SIG-M5 treated with dmso at 0.1 percent for 504 hours (cell line): ENCODE measurements at regions not wholly inside any gene's neighbourhood (a gene's known extent, or its start where the extent isn't known, plus 50 kb on each side); places are given as distances from the start of the nearest gene placed in this dataset.
"Not testable (repeated sequence)": the region's sequence is repeated elsewhere in the genome, so short reads cannot be mapped to it uniquely, and the experiment has no call there.

Experiments used
- DNase-seq: peaks from one replicate; lab custom pipeline; 2025; ENCODE audit not compliant: unreplicated experiment; lab: John Stamatoyannopoulos, UW

GRCh38 chr10:28892818-28893547 lies 215.7 kb downstream of the BAMBI start:
- DNase-seq: no peak

- DNase-seq: no peak
Measured at GRCh38 chr10:28894146-28894545, 216.8 kb downstream of the BAMBI start.

GRCh38 chr10:28895671-28896070 lies 218.3 kb downstream of the BAMBI start:
- DNase-seq: not testable (repeated sequence)

DNA sequence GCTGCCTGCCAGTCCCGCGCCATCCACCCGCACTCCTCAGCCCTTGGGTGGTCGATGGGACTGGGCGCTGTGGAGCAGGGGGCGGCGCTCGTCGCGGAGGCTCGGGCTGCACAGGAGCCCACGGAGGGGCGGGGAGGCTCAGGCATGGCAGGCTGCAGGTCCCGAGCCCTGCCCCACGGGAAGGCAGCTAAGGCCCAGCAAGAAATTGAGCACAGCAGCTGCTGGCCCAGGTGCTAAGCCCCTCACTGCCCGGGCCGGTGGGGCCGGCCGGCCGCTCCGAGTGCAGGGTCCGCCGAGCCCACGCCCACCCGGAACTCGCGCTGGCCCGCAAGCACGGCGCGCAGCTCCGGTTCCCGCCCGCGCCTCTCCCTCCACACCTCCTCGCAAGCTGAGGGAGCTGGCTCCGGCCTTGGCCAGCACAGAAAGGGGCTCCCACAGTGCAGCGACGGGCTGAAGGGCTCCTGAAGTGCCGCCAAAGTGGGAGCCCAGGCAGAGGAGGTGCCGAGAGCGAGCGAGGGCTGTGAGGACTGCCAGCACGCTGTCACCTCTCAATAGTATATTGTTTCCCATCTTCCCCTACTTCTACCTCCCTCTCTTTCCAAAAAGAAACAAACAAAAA lies 219.6 kb downstream of the BAMBI start:
- DNase-seq: not testable (repeated sequence)

DNA sequence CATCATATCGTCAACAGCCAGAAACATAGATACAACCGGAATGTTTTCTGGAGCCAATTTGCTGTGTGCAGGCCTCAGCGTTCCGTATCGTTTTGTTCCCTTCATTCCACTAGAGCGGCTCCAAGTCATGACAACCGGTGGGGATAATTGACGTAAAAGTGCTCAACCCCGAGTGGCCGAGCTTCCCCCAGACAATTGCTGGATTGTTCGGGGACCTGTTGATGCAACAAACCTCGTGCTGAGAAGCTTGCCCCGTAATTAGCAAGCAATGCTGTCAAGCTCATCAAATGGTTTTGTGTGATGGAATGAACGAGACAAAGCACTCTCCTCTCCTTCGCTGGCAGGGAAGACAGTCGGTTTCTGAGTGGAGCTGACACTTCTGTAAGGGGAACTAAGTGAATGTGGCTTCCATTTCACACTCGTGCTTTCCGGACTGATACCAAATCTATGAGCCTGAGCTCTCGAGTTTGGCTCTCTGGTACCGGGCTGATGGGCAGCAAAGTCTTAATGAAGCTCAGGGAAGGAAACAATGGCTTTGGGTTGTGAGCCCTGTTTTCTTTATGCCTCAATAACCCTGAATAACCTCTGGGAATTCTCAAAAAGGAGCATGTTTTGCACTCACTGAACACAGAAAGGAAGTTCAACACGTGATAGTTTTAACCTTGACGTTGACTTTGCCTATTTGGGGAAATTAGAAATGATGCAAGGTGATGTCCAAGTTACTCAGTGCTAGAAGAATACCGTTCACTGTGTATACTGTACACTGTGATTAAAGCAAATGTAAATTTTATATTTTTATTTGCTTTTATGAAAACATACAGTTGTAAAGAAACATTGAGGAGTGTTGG lies 220.5 kb downstream of the BAMBI start:
- DNase-seq: no peak

GRCh38 chr10:28902215-28902614 lies 224.9 kb downstream of the BAMBI start:
- no peak for DNase-seq

DNA sequence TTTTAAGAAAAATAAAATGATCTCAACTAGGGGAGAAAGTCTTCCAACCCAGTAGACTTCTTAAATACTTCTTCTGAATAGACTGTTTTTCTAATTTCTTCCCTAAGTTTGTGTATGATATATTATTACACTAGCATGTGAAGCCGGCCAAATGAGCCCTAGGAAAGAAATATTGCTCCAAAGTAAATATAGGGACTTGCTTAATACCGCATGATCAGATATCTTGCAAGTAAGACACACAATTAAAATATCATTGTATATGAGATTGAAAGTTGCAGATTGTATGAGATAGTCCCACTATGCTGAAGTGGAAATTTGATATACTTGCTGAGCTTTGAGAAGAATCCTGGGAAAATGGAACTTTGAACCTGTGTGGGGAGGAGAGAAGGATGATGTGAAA lies 225.7 kb downstream of the BAMBI start:
- no peak for DNase-seq

GRCh38 chr10:28903736-28904135 lies 226.4 kb downstream of the BAMBI start:
- DNase-seq: no peak

- no peak for DNase-seq
Measured at GRCh38 chr10:28905371-28905770, 228.1 kb downstream of the BAMBI start.

GRCh38 chr10:28906011-28906411 lies 228.7 kb downstream of the BAMBI start:
- no peak for DNase-seq

DNA sequence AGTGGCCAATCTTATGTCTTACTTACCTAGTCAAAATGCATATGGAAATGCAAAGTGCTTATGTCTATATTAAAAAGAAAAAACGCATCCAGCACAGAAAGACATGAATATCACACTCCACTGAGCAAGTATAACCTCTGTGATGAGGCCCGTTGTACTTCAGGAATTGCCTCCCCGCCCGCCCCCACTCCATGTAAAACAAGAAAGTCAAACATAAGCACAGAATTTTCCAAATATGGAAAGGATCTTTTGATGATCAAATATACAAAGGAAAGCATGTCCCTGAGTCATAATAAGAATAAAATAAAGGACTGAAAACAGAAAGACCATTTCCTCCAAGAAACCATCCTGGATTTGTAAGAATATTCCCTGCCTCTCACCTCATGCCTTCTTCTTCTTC lies 229.1 kb downstream of the BAMBI start:
- DNase-seq: no peak

- no peak for DNase-seq
Measured at GRCh38 chr10:28906934-28907333, 229.6 kb downstream of the BAMBI start.

DNA sequence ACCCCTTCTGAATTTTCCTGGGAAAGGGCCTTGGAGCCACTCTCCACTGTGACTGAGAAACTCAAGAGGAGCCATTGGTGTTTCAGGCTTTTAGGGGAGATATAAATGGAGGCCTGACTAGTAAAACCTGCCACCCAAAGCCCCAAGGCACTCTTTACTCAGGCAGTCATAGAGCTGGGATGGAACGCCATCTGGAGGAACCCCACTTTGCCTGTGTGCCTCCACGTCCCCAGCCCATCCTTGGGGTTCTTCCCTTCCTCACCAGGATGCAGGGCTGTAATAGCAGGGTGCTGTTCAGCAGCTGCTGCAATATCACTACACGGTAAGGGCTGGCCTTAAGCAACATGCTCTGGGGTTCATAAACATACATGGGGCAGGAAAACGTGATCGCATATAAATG lies 232.6 kb downstream of the BAMBI start:
- DNase-seq: no peak

- DNase-seq: no peak
Measured at GRCh38 chr10:28910956-28911355, 233.6 kb downstream of the BAMBI start.

DNA sequence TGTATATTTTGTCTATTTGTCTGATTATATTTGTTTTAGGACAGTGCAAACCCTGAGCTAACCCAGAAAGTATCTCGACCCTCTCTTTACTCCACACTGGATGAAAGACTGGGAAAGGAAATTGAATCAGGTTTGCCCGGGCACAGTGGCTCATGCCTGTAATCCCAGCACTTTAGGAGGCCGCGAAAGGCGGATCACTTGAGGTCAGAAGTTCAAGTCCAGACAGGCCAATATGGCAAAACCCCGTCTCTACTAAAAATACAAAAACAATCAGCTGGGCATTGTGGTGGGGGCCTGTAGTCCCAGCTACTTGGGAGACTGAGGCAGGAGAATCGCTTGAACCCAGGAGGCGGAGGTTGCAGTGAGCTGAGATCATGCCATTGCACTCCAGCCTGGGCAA lies 234.2 kb downstream of the BAMBI start:
- not testable (repeated sequence) for DNase-seq

DNA sequence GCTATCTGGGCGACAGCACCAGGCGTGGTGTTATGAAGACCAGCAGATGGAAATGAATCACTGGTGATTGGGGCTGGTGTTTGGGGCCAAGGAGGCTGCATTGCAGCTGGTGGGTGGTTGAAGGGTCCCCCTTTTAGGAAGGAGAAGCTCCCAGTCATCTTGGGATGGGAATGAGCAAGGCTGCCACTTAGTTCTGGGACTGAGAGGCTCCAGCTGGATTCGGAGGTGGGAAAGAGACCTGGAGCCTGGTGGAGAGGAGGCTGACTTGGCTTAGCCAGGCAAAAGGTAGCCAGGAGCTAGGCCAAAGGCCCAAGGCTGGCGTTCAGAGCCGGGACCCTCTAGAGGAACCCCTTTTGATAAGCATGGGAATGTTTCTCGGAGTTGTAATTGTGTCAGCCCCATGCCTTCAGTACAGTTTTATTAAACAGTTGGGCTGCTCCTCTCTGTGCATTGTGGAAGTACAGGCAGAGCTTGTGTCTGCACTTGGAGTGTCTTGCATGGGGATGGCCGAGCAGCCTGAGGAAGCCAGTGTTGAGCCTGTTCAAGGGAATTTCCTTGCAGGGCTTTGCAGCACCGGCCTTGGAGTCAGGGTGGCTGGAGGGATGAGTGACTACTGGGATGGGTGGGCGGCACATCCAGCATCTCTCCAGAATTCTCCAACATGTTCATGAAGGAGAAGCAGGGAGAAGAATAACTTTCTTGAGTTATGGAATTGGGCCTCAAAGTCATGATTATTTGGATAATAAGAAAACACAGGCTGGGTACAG lies 234.9 kb downstream of the BAMBI start:
- DNase-seq: no peak

- DNase-seq: no peak
Measured at GRCh38 chr10:28913436-28914237, 236.3 kb downstream of the BAMBI start.

- DNase-seq: no peak
Measured at GRCh38 chr10:28914701-28915100, 237.4 kb downstream of the BAMBI start.

DNA sequence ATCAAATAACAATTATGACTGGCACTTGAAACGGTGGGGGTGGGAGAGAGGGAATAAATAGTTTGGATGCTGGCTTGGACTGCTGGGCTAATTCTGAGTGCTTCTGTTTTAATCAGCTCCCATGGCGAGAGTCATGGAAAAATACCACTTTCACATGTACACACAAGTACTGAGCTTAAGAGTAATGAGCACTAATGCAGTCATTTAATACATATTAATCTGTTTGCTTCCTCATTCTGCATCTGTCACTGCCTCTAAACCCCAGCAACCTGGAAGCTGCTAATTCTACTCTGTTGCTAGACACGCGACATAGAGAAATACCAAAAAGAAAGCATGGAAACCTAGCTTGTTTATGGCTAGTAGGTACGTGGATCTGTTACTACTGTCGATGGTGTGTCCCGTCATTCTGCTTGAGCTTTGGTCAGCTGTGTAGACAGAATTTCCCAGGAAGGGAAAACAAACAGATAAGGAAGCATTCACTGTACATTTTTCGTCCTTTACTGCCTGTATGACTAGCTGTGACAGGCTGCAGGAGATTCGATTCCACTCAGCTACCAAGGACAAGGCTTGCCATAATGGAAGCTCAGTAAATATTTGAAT lies 238.8 kb downstream of the BAMBI start:
- DNase-seq: no peak

DNA sequence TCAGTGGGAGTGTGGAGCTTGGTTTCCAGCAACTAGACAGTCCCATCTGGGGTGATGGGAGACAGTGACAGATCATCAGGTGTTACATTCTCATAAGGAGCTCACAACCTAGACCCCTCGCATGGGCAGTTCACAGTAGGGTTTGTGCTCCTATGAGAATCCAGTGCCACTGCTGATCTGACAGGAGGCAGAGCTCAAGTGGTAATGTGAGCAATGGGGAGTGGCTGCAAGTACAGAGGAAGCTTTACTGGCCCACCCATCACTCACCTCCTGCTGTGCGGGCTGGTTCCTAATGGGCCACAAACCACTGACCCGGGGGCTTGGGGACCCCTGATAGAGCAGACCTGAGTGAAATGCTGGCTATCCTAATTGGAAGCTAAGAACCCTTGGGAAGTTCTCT lies 242.8 kb downstream of the BAMBI start:
- DNase-seq: no peak
